ENCODE measurements at regions not wholly inside any gene's neighbourhood (a gene's known extent, or its start where the extent isn't known, plus 50 kb on each side); places are given as distances from the start of the nearest gene placed in this dataset.
"Not testable (repeated sequence)": the region's sequence is repeated elsewhere in the genome, so short reads cannot be mapped to it uniquely, and the experiment has no call there.

GRCh38 chr10:90988802-90989201, 67.9 kb upstream of the ANKRD1 start:
- Histone ChIP-seq H3K4me1 (ENCODE audit: control insufficient read depth, insufficient read depth, low read length) (no peaks in the 10 kb centered on the region), H3K27me3 (ENCODE audit: control insufficient read depth, insufficient read depth, low read length) (peaks cover 5% of the 10 kb centered on the region), H3K36me3 (ENCODE audit: control insufficient read depth, insufficient read depth, low read length) (no peaks in the 10 kb centered on the region), H3K9ac (ENCODE audit: low read depth, low read length) (no peak overlapping the region), H3K4me3 (ENCODE audit: low read depth, low read length) (no peak overlapping the region), H3K9me3 (ENCODE audit: control insufficient read depth, insufficient read depth, low read length) (no peaks in the 10 kb centered on the region)

- H3K9me3 ChIP-seq (ENCODE audit: control insufficient read depth, insufficient read depth, low read length), result no peaks in the 10 kb centered on the region
- no peak overlapping the region for H3K9ac ChIP-seq (ENCODE audit: low read depth, low read length)
Observed at GRCh38 chr10:90989378-90989777, 68.5 kb upstream of the ANKRD1 start.

GRCh38 chr10:90992462-90992861, 71.6 kb upstream of the ANKRD1 start:
- H3K9me3 ChIP-seq (ENCODE audit: control insufficient read depth, insufficient read depth, low read length), result no peaks in the 10 kb centered on the region
- no peak overlapping the region for H3K9ac ChIP-seq (ENCODE audit: low read depth, low read length)
- no peak overlapping the region for H3K4me3 ChIP-seq (ENCODE audit: low read depth, low read length)
- H3K27me3 ChIP-seq (ENCODE audit: control insufficient read depth, insufficient read depth, low read length), result no peaks in the 10 kb centered on the region
- no peaks in the 10 kb centered on the region for H3K4me1 ChIP-seq (ENCODE audit: control insufficient read depth, insufficient read depth, low read length)
- H3K36me3 ChIP-seq (ENCODE audit: control insufficient read depth, insufficient read depth, low read length), result no peaks in the 10 kb centered on the region

More at GRCh38 chr10:90989378-90989777, 68.5 kb upstream of the ANKRD1 start:
- Histone ChIP-seq H3K27me3 (ENCODE audit: control insufficient read depth, insufficient read depth, low read length) (peaks cover 5% of the 10 kb centered on the region), H3K36me3 (ENCODE audit: control insufficient read depth, insufficient read depth, low read length) (no peaks in the 10 kb centered on the region), H3K4me1 (ENCODE audit: control insufficient read depth, insufficient read depth, low read length) (no peaks in the 10 kb centered on the region), H3K4me3 (ENCODE audit: low read depth, low read length) (no peak overlapping the region)

GRCh38 chr10:90993340-90993739, 72.5 kb upstream of the ANKRD1 start:
- no peak overlapping the region for H3K9ac ChIP-seq (ENCODE audit: low read depth, low read length)
- no peaks in the 10 kb centered on the region for H3K9me3 ChIP-seq (ENCODE audit: control insufficient read depth, insufficient read depth, low read length)
- H3K4me1 ChIP-seq (ENCODE audit: control insufficient read depth, insufficient read depth, low read length), result no peaks in the 10 kb centered on the region
- H3K27me3 ChIP-seq (ENCODE audit: control insufficient read depth, insufficient read depth, low read length), result no peaks in the 10 kb centered on the region
- no peaks in the 10 kb centered on the region for H3K36me3 ChIP-seq (ENCODE audit: control insufficient read depth, insufficient read depth, low read length)
- no peak overlapping the region for H3K4me3 ChIP-seq (ENCODE audit: low read depth, low read length)

GRCh38 chr10:90997670-90998069, 76.8 kb upstream of the ANKRD1 start:
- H3K9me3 ChIP-seq (ENCODE audit: control insufficient read depth, insufficient read depth, low read length), result no peaks in the 10 kb centered on the region
- no peaks in the 10 kb centered on the region for H3K36me3 ChIP-seq (ENCODE audit: control insufficient read depth, insufficient read depth, low read length)
- H3K27me3 ChIP-seq (ENCODE audit: control insufficient read depth, insufficient read depth, low read length), result peaks cover 6% of the 10 kb centered on the region
- no peak overlapping the region for H3K9ac ChIP-seq (ENCODE audit: low read depth, low read length)
- H3K4me3 ChIP-seq (ENCODE audit: low read depth, low read length), result no peak overlapping the region
- H3K4me1 ChIP-seq (ENCODE audit: control insufficient read depth, insufficient read depth, low read length), result no peaks in the 10 kb centered on the region

GRCh38 chr10:90998733-90999511, 78.0 kb upstream of the ANKRD1 start:
- H3K4me1 ChIP-seq (ENCODE audit: control insufficient read depth, insufficient read depth, low read length), result no peaks in the 10 kb centered on the region
- no peak overlapping the region for H3K4me3 ChIP-seq (ENCODE audit: low read depth, low read length)
- no peak overlapping the region for H3K9ac ChIP-seq (ENCODE audit: low read depth, low read length)
- H3K9me3 ChIP-seq (ENCODE audit: control insufficient read depth, insufficient read depth, low read length), result no peaks in the 10 kb centered on the region
- no peaks in the 10 kb centered on the region for H3K36me3 ChIP-seq (ENCODE audit: control insufficient read depth, insufficient read depth, low read length)
- peaks cover 6% of the 10 kb centered on the region for H3K27me3 ChIP-seq (ENCODE audit: control insufficient read depth, insufficient read depth, low read length)

GRCh38 chr10:90999512-91000172, 78.8 kb upstream of the ANKRD1 start:
- H3K4me3 ChIP-seq (ENCODE audit: low read depth, low read length), result no peak overlapping the region
- H3K27me3 ChIP-seq (ENCODE audit: control insufficient read depth, insufficient read depth, low read length), result peaks cover 6% of the 10 kb centered on the region

GRCh38 chr10:91000470-91000869, 79.6 kb upstream of the ANKRD1 start:
- Histone ChIP-seq H3K4me3 (ENCODE audit: low read depth, low read length) (no peak overlapping the region), H3K4me1 (ENCODE audit: control insufficient read depth, insufficient read depth, low read length) (no peaks in the 10 kb centered on the region), H3K27me3 (ENCODE audit: control insufficient read depth, insufficient read depth, low read length) (peaks cover 6% of the 10 kb centered on the region), H3K36me3 (ENCODE audit: control insufficient read depth, insufficient read depth, low read length) (no peaks in the 10 kb centered on the region), H3K9me3 (ENCODE audit: control insufficient read depth, insufficient read depth, low read length) (no peaks in the 10 kb centered on the region), H3K9ac (ENCODE audit: low read depth, low read length) (no peak overlapping the region)

More at GRCh38 chr10:90999512-91000172, 78.8 kb upstream of the ANKRD1 start:
- H3K9me3 ChIP-seq (ENCODE audit: control insufficient read depth, insufficient read depth, low read length), result no peaks in the 10 kb centered on the region
- no peaks in the 10 kb centered on the region for H3K36me3 ChIP-seq (ENCODE audit: control insufficient read depth, insufficient read depth, low read length)
- H3K4me1 ChIP-seq (ENCODE audit: control insufficient read depth, insufficient read depth, low read length), result no peaks in the 10 kb centered on the region
- H3K9ac ChIP-seq (ENCODE audit: low read depth, low read length), result no peak overlapping the region

GRCh38 chr10:91000985-91001384, 80.1 kb upstream of the ANKRD1 start:
- Histone ChIP-seq H3K27me3 (ENCODE audit: control insufficient read depth, insufficient read depth, low read length) (peaks cover 6% of the 10 kb centered on the region), H3K4me3 (ENCODE audit: low read depth, low read length) (no peak overlapping the region), H3K9ac (ENCODE audit: low read depth, low read length) (no peak overlapping the region), H3K4me1 (ENCODE audit: control insufficient read depth, insufficient read depth, low read length) (no peaks in the 10 kb centered on the region), H3K36me3 (ENCODE audit: control insufficient read depth, insufficient read depth, low read length) (no peaks in the 10 kb centered on the region), H3K9me3 (ENCODE audit: control insufficient read depth, insufficient read depth, low read length) (no peaks in the 10 kb centered on the region)

- H3K4me1 ChIP-seq (ENCODE audit: control insufficient read depth, insufficient read depth, low read length), result no peaks in the 10 kb centered on the region
- H3K36me3 ChIP-seq (ENCODE audit: control insufficient read depth, insufficient read depth, low read length), result no peaks in the 10 kb centered on the region
- H3K27me3 ChIP-seq (ENCODE audit: control insufficient read depth, insufficient read depth, low read length), result peaks cover 6% of the 10 kb centered on the region
- no peaks in the 10 kb centered on the region for H3K9me3 ChIP-seq (ENCODE audit: control insufficient read depth, insufficient read depth, low read length)
- no peak overlapping the region for H3K9ac ChIP-seq (ENCODE audit: low read depth, low read length)
- no peak overlapping the region for H3K4me3 ChIP-seq (ENCODE audit: low read depth, low read length)
Observed at GRCh38 chr10:91002656-91003055, 81.8 kb upstream of the ANKRD1 start.

GRCh38 chr10:91003379-91003778, 82.5 kb upstream of the ANKRD1 start:
- not testable (repeated sequence) for H3K9ac ChIP-seq (ENCODE audit: low read depth, low read length); H3K4me3 ChIP-seq (ENCODE audit: low read depth, low read length); H3K36me3 ChIP-seq (ENCODE audit: control insufficient read depth, insufficient read depth, low read length); H3K4me1 ChIP-seq (ENCODE audit: control insufficient read depth, insufficient read depth, low read length); H3K27me3 ChIP-seq (ENCODE audit: control insufficient read depth, insufficient read depth, low read length); H3K9me3 ChIP-seq (ENCODE audit: control insufficient read depth, insufficient read depth, low read length)

- H3K36me3 ChIP-seq (ENCODE audit: control insufficient read depth, insufficient read depth, low read length); H3K9ac ChIP-seq (ENCODE audit: low read depth, low read length); H3K27me3 ChIP-seq (ENCODE audit: control insufficient read depth, insufficient read depth, low read length); H3K4me1 ChIP-seq (ENCODE audit: control insufficient read depth, insufficient read depth, low read length); H3K9me3 ChIP-seq (ENCODE audit: control insufficient read depth, insufficient read depth, low read length); H3K4me3 ChIP-seq (ENCODE audit: low read depth, low read length): not testable (repeated sequence)
Observed at GRCh38 chr10:91005276-91005675, 84.4 kb upstream of the ANKRD1 start.
